DMS153 treated with DMSO at 0.1 percent for 48 hours (cell line): ENCODE measurements at regions not wholly inside any gene's neighbourhood (a gene's known extent, or its start where the extent isn't known, plus 50 kb on each side); places are given as distances from the start of the nearest gene placed in this dataset.
A peak's percentile ranks its signal among the peaks of the same experiment; 100 is the strongest.
"Not testable (repeated sequence)": the region's sequence is repeated elsewhere in the genome, so short reads cannot be mapped to it uniquely, and the experiment has no call there.

Experiments
- DNase-seq: peaks from one replicate; lab custom pipeline; 2025; ENCODE audit not compliant: unreplicated experiment; lab: John Stamatoyannopoulos, UW

- no peak for DNase-seq
Measured at GRCh38 chrX:138875472-138875871, 164.0 kb upstream of the FGF13 start.

GRCh38 chrX:138874271-138874935 lies 162.9 kb upstream of the FGF13 start:
- DNase-seq: no peak

DNA sequence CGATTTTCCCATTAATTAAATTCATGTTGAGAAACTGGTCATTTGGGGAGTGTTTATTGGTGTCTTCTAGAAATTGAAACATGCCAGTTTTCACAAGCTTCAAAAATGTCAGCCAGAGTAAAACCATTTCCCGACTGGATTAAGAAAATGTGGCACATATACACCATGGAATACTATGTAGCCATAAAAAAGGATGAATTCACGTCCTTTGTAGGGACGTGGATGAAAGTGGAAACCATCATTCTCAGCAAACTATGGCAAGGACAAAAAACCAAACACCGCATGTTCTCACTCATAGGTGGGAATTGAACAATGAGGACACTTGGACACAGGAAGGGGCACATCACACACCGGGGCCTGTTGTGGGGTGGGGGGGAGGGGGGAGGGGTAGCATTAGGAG lies 162.1 kb upstream of the FGF13 start:
- not testable (repeated sequence) for DNase-seq

GRCh38 chrX:138872537-138872936 lies 161.0 kb upstream of the FGF13 start:
- DNase-seq: no peak

DNA sequence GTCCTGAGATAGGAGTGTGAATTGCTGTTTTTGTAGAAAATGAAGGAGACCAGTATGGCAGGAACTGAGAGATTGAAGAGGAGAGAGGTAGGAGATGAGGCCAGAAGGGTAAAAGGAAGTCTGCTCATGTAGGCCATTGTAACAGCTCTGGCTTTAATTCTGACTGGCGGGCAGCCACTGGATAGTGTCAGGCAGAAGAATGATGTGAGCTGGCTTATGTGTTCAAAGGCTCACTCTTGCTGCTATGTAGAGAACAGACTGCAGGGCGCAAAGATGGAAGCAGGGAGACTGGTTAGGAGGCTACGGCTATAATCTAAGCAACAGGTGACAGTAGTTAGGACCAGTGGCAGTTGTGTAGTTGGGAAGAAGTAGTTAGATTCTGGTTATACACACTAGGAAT lies 160.2 kb upstream of the FGF13 start:
- DNase-seq: no peak

DNA sequence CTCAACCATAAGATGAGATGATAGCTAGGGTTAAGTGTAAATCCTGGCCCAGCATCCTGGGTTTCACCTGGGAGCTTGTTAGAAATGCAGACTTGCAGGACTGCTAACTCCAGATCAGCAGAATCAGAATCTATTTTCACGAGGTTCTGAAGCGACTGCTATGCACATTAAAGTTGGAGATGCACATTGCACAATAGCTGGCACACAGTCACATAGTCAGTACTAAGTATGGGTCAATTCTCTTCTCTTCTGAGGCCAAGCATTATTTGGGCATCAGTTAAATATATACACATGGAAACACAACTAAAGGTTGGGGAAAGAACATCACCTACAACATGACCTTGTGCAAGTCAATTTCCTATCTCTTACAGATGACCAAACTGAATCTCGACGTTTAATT lies 155.1 kb upstream of the FGF13 start:
- no peak for DNase-seq

- no peak for DNase-seq
Measured at GRCh38 chrX:138865093-138865649, 153.7 kb upstream of the FGF13 start.

GRCh38 chrX:138859421-138859820 lies 147.9 kb upstream of the FGF13 start:
- DNase-seq: no peak

- DNase-seq: no peak
Measured at GRCh38 chrX:138858951-138859350, 147.4 kb upstream of the FGF13 start.

DNA sequence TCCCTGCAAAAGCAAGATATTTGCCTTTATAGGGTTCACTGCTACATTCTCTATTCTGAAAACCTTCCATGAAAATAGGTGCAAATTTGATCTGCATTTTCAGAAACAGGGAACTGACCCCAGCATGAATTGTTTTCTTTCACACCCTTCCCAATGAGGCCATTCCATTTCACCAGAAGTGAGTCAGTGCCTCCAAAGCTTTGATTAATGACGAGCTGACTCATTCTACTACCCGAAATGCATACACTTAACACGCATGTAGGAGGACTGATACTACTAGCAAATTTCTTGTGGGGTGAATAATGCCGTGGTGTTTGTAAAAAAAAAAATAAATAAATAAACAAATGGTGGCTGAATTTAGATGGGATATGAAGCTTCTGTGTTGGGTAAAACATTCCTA lies 146.9 kb upstream of the FGF13 start:
- DNase-seq: no peak

DNA sequence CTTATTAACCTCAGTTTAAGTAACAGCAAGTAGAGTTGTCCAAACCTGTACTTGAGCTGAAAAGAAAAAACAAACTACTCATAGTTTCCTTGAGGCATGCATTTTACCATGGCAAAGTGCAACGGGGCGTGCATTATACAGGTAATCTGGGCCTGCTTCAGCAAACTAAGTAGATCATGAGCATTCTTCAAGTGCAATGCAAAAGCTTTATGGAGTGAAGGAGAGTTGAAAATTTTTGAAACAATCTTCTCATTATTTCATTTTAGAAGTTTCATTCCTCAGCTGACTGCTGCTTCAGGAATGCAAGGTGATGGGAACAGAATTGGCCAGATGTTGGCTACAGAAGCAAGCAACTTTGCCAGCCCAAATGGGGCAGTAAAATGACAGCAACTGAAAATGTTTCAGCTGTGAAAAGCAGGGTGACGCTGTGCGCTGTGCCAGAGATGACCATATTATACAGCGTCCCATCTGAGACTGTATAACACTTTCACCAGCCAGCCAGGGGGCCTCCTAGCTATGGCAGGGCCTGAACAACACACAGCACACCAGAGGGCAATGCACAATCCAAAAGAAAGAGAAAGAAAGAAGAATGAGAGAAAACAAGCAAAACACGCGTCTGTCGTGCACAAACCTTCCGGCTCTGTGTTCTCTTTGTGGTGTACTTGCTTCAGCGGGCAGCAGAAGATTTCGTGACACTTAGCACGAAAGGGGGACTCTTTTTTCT lies 145.5 kb upstream of the FGF13 start:
- DNase-seq: no peak

- DNase-seq: no peak
Measured at GRCh38 chrX:138853936-138854335, 142.4 kb upstream of the FGF13 start.

DNA sequence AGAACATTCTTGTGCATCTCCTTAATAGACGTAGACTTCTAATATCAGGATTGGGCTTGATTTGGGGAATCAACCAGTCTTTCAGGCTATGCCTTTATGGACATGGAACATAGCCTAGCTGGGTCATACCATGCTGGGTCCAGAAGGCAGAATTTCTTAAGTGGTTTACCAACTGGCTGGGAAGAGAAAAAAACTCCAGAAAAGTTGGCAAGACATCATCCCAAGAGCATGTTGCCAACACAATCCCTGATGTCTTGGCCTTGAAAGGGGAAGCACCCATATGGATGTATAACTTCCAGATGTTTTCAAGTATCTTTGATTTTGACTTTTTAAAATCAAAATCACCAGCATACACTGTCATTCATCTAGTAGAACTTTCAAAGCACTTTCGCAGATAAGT lies 138.0 kb upstream of the FGF13 start:
- DNase-seq: no peak

DNA sequence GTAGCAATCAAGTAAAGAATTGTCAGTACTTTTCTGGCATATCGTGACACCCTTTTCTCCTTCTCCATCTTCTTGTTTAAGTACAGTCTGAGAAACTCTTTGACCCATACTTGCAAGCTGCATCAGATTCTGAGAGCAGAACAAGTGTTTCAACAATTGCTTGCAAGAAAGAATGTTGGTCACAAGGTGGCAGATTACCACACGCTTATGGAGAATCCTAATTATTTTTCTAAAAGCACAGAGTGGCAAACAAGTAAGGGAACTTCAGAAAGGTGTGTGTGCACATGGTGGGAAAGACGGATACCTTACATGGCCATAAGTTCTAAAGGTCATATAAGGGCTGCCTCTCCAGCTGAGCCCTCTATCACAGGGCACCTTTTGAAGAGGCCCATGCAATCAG lies 136.4 kb upstream of the FGF13 start:
- DNase-seq: peak; percentile 9

DNA sequence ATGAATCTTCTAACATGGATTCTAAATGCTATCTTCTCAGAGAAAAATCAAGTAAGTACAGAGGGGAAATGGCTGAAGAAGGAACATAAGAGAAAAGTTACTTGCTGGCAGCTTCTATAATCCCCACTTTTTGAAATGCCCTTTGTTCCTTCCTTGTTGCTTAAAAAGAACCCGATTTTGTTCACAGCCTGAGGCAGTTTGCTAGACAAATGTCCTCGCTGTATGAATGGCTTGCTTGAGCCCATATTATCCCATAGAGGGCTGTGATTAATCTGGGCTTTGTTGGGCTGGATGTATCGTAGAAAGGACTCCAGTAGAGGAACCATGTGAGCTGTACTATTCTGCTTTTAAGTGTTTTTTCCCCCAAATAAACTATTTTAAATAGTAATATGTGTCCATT lies 134.3 kb upstream of the FGF13 start:
- no peak for DNase-seq

DNA sequence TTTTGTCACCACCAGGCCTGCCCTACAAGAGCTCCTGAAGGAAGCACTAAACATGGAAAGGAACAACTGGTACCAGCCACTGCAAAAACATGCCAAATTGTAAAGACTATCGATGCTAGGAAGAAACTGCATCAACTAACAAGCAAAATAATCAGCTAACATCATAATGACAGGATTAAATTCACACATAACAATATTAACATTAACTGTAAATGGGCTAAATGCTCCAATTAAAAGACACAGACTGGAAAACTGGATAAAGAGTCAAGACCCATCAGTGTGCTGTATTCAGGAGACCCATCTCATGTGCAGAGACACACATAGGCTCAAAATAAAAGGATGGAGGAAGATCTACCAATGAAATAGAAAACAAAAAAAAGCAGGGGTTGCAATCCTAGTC lies 95.9 kb upstream of the FGF13 start:
- not testable (repeated sequence) for DNase-seq

DNA sequence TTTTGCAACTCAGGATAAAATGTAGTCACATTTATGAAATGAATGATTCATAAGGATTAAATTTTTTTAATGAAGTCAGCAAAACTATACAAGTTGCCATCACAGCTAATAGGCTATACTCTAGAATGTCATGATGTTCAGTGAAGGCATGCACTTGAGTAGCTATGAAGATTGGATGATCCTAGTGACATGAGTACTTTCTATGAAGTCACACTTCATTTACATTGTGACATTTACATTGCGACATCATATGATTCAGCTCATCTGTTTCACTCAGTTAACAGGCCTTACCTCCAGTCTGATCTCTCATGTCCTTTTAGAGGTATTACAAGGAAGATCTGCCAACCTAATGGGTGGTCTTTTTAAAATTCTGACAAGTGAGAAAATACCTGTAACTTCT lies 82.7 kb upstream of the FGF13 start:
- no peak for DNase-seq

DNA sequence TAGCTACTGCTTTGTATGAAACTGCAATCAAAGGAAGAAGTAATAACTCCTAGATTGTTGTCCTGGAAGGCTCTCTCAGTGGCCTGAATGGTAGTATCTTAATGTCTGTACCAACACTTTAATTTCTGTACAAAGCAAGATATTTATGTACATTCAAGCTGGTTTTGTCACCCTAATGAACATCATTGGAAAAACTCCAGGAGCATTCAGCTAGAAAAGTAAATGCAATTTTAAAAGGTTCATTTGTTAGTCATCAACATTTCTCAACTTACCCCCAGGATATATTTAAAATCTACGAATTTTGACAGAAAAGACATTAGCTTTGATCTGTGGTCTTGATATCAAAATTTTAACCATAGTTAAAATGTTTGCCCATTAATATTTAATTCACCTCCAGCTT lies 80.0 kb upstream of the FGF13 start:
- no peak for DNase-seq

DNA sequence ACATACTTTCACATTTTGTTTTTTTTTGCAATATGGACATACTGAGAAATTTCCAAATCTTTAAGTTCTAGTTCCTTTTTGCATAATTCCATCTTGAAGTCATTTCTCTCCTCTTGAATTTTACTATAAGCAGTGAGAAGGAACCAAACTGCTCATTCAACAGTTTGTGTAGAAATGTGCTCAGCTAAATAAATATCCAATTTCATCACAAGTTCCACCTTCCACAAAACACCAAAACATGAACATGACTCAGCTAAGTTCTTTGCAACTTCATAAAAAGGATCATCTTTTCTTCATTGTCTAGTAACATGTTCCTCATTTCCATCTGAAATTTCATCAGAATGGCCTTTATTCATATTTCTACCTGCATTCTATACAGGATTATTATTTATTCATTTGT lies 77.3 kb upstream of the FGF13 start:
- DNase-seq: no peak

DNA sequence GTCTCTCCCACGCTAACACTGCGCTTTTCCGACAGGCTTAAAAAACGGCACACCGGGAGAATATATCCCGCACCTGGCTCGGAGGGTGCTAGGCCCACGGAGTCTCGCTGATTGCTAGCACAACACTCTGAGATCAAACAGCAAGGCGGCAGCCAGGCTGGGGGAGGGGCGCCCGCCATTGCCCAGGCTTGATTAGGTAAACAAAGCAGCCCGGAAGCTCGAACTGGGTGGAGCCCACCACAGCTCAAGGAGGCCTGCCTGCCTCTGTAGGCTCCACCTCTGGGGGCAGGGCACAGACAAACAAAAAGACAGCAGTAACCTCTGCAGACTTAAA lies 67.0 kb upstream of the FGF13 start:
- DNase-seq: not testable (repeated sequence)

DNA sequence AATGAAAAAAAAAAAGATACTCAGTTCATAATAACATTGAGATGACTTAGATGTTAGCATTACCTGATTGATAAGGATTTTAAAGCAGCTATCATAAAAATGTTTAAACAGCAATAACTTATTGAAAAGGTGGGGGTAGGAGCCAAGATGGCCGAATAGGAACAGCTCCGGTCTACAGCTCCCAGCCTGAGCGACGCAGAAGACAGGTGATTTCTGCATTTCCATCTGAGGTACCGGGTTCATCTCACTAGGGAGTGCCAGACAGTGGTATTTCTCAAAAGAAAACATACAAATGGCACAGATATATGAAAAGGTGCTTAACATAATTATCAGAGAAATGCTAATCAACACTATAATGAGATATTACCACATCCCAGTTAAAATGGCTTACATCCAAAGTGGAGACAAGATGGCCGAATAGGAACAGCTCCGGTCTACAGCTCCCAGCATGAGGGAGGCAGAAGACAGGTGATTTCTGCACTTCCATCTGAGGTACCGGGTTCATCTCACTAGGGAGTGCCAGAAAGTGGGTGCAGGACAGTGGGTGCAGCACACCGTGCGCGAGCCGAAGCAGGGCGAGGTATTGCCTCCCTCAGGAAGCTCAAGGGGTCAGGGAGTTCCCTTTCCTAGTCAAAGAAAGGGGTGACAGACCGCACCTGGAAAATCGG lies 66.5 kb upstream of the FGF13 start:
- DNase-seq: not testable (repeated sequence)

- no peak for DNase-seq
Measured at GRCh38 chrX:138777230-138777629, 65.7 kb upstream of the FGF13 start.
